HS-5 (cell line): ENCODE measurements at regions not wholly inside any gene's neighbourhood (a gene's known extent, or its start where the extent isn't known, plus 50 kb on each side); places are given as distances from the start of the nearest gene placed in this dataset.

Experiments used
- DNase-seq: peaks from one replicate; pipeline ENCODE4 v3.0.0-alpha.2; 2012; ENCODE audit warnings: low read depth

- no peak for DNase-seq
Observed at GRCh38 chr4:104795264-104795939, 300.7 kb upstream of the CXXC4 start.

GRCh38 chr4:104811727-104812126 lies 317.0 kb upstream of the CXXC4 start:
- no peak for DNase-seq

GRCh38 chr4:104815665-104816064 lies 321.0 kb upstream of the CXXC4 start:
- DNase-seq, result no peak

- no peak for DNase-seq
Observed at GRCh38 chr4:104818579-104818978, 323.9 kb upstream of the CXXC4 start.

- DNase-seq, result no peak
Observed at GRCh38 chr4:104826171-104826570, 320.5 kb upstream of the TET2 start.

GRCh38 chr4:104829761-104830160 lies 316.9 kb upstream of the TET2 start:
- DNase-seq, result no peak

- no peak for DNase-seq
Observed at GRCh38 chr4:104848597-104849225, 298.0 kb upstream of the TET2 start.

GRCh38 chr4:104859601-104860237 lies 287.0 kb upstream of the TET2 start:
- no peak for DNase-seq

GRCh38 chr4:104860238-104861123 lies 286.2 kb upstream of the TET2 start:
- DNase-seq, result peak; percentile 56

- DNase-seq, result no peak
Observed at GRCh38 chr4:104866809-104867208, 279.9 kb upstream of the TET2 start.

GRCh38 chr4:104868533-104868932 lies 278.1 kb upstream of the TET2 start:
- DNase-seq, result no peak

- no peak for DNase-seq
Observed at GRCh38 chr4:104868958-104869357, 277.7 kb upstream of the TET2 start.

GRCh38 chr4:104869831-104870230 lies 276.8 kb upstream of the TET2 start:
- DNase-seq, result no peak

GRCh38 chr4:104870495-104871233 lies 276.0 kb upstream of the TET2 start:
- no peak for DNase-seq

GRCh38 chr4:104878936-104879335 lies 267.7 kb upstream of the TET2 start:
- no peak for DNase-seq

GRCh38 chr4:104879367-104879766 lies 267.3 kb upstream of the TET2 start:
- DNase-seq, result no peak

GRCh38 chr4:104879854-104880253 lies 266.8 kb upstream of the TET2 start:
- DNase-seq, result no peak

GRCh38 chr4:104881136-104881886 lies 265.4 kb upstream of the TET2 start:
- DNase-seq, result no peak

- DNase-seq, result no peak
Observed at GRCh38 chr4:104890598-104891275, 255.9 kb upstream of the TET2 start.
